ENCODE measurements at regions not wholly inside any gene's neighbourhood (a gene's known extent, or its start where the extent isn't known, plus 50 kb on each side); places are given as distances from the start of the nearest gene placed in this dataset.

GRCh38 chr4:36532670-36533379 is 251.4 kb downstream of the DTHD1 start:
- H3K27me3 ChIP-seq (ENCODE audit: control insufficient read depth, low read length) = no peaks in the 10 kb centered on the region
- H4K20me1 ChIP-seq (ENCODE audit: control insufficient read depth, insufficient read depth, low read depth, low read length) = no peaks in the 10 kb centered on the region
- no peaks in the 10 kb centered on the region for H3K4me1 ChIP-seq (ENCODE audit: control insufficient read depth, low read length)
- no peaks in the 10 kb centered on the region for H3K36me3 ChIP-seq (ENCODE audit: control insufficient read depth, low read length)
- no peak overlapping the region for H3K4me2 ChIP-seq (ENCODE audit: low read length)
- no peaks in the 10 kb centered on the region for H3K9me2 ChIP-seq (replicated peaks; ENCODE audit: control insufficient read depth, low read length)
- no peaks in the 10 kb centered on the region for H3K79me2 ChIP-seq (ENCODE audit: control insufficient read depth, low read length)
- no peak for TF ChIP-seq CTCF (IDR thresholded peaks at IDR 0.05; ENCODE audit: low read depth, low read length, poor library complexity, severe bottlenecking)
- TF ChIP-seq EZH2phosphoT487 (IDR thresholded peaks at IDR 0.05; ENCODE audit: borderline replicate concordance, low read length) = no peak
- no peak overlapping the region for H3K27ac ChIP-seq (ENCODE audit: low read depth, low read length)
- H3K4me3 ChIP-seq (ENCODE audit: low read length) = no peak overlapping the region
- no peaks in the 10 kb centered on the region for H3F3A ChIP-seq (ENCODE audit: control insufficient read depth, insufficient read depth)
- H3K9me3 ChIP-seq (ENCODE audit: control insufficient read depth, insufficient read depth, low read length) = peaks cover 5% of the 10 kb centered on the region; the same call in 1 of the 2 replicates

GRCh38 chr4:36533944-36534343 is 252.5 kb downstream of the DTHD1 start:
- no peak for TF ChIP-seq CTCF (IDR thresholded peaks at IDR 0.05; ENCODE audit: low read depth, low read length, poor library complexity, severe bottlenecking)
- no peak for TF ChIP-seq EZH2phosphoT487 (IDR thresholded peaks at IDR 0.05; ENCODE audit: borderline replicate concordance, low read length)
- H3F3A ChIP-seq (ENCODE audit: control insufficient read depth, insufficient read depth) = no peaks in the 10 kb centered on the region
- H3K36me3 ChIP-seq (ENCODE audit: control insufficient read depth, low read length) = no peaks in the 10 kb centered on the region
- no peaks in the 10 kb centered on the region for H3K27me3 ChIP-seq (ENCODE audit: control insufficient read depth, low read length)
- H4K20me1 ChIP-seq (ENCODE audit: control insufficient read depth, insufficient read depth, low read depth, low read length) = no peaks in the 10 kb centered on the region
- no peak overlapping the region for H3K27ac ChIP-seq (ENCODE audit: low read depth, low read length)
- H3K4me1 ChIP-seq (ENCODE audit: control insufficient read depth, low read length) = no peaks in the 10 kb centered on the region
- H3K9me3 ChIP-seq (ENCODE audit: control insufficient read depth, insufficient read depth, low read length) = peaks cover 5% of the 10 kb centered on the region; the same call in 1 of the 2 replicates
- no peak overlapping the region for H3K4me2 ChIP-seq (ENCODE audit: low read length)
- H3K9me2 ChIP-seq (replicated peaks; ENCODE audit: control insufficient read depth, low read length) = no peaks in the 10 kb centered on the region
- H3K4me3 ChIP-seq (ENCODE audit: low read length) = no peak overlapping the region
- H3K79me2 ChIP-seq (ENCODE audit: control insufficient read depth, low read length) = no peaks in the 10 kb centered on the region

- H3K27me3 ChIP-seq (ENCODE audit: control insufficient read depth, low read length) = no peaks in the 10 kb centered on the region
- no peak overlapping the region for H3K4me2 ChIP-seq (ENCODE audit: low read length)
- no peaks in the 10 kb centered on the region for H3K9me2 ChIP-seq (replicated peaks; ENCODE audit: control insufficient read depth, low read length)
- H3K27ac ChIP-seq (ENCODE audit: low read depth, low read length) = no peak overlapping the region
- H3K4me1 ChIP-seq (ENCODE audit: control insufficient read depth, low read length) = no peaks in the 10 kb centered on the region
- H3K4me3 ChIP-seq (ENCODE audit: low read length) = no peak overlapping the region
- no peaks in the 10 kb centered on the region for H4K20me1 ChIP-seq (ENCODE audit: control insufficient read depth, insufficient read depth, low read depth, low read length)
- H3F3A ChIP-seq (ENCODE audit: control insufficient read depth, insufficient read depth) = no peaks in the 10 kb centered on the region
- TF ChIP-seq CTCF (IDR thresholded peaks at IDR 0.05; ENCODE audit: low read depth, low read length, poor library complexity, severe bottlenecking) (no peak), EZH2phosphoT487 (IDR thresholded peaks at IDR 0.05; ENCODE audit: borderline replicate concordance, low read length) (no peak)
- H3K36me3 ChIP-seq (ENCODE audit: control insufficient read depth, low read length) = no peaks in the 10 kb centered on the region
- no peaks in the 10 kb centered on the region for H3K9me3 ChIP-seq (ENCODE audit: control insufficient read depth, insufficient read depth, low read length)
- H3K79me2 ChIP-seq (ENCODE audit: control insufficient read depth, low read length) = no peaks in the 10 kb centered on the region
These were observed 266.0 kb downstream of the DTHD1 start for GRCh38 chr4:36547383-36547782.
